Ishikawa (cell line): ENCODE measurements at regions not wholly inside any gene's neighbourhood (a gene's known extent, or its start where the extent isn't known, plus 50 kb on each side); places are given as distances from the start of the nearest gene placed in this dataset.

Experiments used
- EGR1 ChIP-seq: IDR thresholded peaks from 2 replicates; pipeline ENCODE4 v1.6.1; 2012
- EP300 ChIP-seq: IDR thresholded peaks from 2 replicates; pipeline ENCODE4 v1.6.1; 2012; ENCODE audit warnings: borderline replicate concordance
- TF ChIP-seq, protein P1 (sequence below): IDR thresholded peaks from 2 replicates; pipeline ENCODE4 v1.6.1; 2012; ENCODE audit warnings: low read depth, mild to moderate bottlenecking

GRCh38 chr10:43952760-43953159, 304.1 kb upstream of the ZNF32 start:
- TF ChIP-seq EGR1 (no peak), EP300 (no peak)
- TF ChIP-seq, protein P1, sequence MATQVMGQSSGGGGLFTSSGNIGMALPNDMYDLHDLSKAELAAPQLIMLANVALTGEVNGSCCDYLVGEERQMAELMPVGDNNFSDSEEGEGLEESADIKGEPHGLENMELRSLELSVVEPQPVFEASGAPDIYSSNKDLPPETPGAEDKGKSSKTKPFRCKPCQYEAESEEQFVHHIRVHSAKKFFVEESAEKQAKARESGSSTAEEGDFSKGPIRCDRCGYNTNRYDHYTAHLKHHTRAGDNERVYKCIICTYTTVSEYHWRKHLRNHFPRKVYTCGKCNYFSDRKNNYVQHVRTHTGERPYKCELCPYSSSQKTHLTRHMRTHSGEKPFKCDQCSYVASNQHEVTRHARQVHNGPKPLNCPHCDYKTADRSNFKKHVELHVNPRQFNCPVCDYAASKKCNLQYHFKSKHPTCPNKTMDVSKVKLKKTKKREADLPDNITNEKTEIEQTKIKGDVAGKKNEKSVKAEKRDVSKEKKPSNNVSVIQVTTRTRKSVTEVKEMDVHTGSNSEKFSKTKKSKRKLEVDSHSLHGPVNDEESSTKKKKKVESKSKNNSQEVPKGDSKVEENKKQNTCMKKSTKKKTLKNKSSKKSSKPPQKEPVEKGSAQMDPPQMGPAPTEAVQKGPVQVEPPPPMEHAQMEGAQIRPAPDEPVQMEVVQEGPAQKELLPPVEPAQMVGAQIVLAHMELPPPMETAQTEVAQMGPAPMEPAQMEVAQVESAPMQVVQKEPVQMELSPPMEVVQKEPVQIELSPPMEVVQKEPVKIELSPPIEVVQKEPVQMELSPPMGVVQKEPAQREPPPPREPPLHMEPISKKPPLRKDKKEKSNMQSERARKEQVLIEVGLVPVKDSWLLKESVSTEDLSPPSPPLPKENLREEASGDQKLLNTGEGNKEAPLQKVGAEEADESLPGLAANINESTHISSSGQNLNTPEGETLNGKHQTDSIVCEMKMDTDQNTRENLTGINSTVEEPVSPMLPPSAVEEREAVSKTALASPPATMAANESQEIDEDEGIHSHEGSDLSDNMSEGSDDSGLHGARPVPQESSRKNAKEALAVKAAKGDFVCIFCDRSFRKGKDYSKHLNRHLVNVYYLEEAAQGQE: no peak
